NCI-H1930 (cell line): ENCODE measurements at regions not wholly inside any gene's neighbourhood (a gene's known extent, or its start where the extent isn't known, plus 50 kb on each side); places are given as distances from the start of the nearest gene placed in this dataset.
A peak's percentile ranks its signal among the peaks of the same experiment; 100 is the strongest.

Experiments used
- DNase-seq, 2 experiments: peaks; one replicate each; lab custom pipeline; 2025; lab: John Stamatoyannopoulos, UW

DNA sequence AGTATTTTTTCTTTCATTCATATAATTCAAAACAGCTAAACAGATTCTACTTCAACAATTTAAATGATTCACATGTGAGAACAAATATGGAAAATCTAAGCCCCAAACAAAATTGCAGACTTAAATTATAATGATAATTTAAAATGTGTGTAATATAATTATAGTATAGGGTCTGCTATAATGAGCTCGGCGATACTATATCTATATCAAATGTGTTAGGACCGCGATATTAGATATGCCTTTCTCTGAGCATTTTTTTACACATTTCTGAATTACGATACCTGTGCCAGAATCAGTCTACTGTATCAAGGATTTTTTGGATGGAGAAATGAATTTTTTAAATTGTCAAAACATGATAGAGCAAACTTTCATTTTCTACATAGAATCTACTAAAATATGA, 808.8 kb upstream of the POU3F3 start:
- DNase-seq, result no peak

DNA sequence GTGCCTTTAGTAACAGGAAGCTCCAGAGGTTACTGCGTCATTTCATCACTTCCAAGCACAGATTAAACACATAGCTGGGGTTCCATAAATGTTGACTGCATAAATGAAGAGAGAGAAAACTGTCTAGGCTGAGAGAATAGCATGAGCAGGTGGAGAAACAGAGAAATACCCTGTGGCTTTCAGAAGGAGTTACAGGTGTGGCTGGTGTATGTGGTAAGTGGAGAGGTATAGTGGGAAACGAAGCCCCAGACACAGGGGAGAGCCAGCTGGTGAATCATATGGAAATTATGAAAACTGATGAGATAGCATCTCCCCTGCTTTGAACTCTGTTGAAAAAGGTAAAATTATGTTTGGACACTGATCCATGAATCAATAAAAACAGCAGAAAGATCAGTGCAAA, 807.4 kb upstream of the POU3F3 start:
- DNase-seq, result peak in 1 of 2 experiments; percentile 52

GRCh38 chr2:104047516-104047915, 806.4 kb upstream of the POU3F3 start:
- DNase-seq, result no peak

GRCh38 chr2:104049438-104049837, 804.5 kb upstream of the POU3F3 start:
- no peak for DNase-seq

DNA sequence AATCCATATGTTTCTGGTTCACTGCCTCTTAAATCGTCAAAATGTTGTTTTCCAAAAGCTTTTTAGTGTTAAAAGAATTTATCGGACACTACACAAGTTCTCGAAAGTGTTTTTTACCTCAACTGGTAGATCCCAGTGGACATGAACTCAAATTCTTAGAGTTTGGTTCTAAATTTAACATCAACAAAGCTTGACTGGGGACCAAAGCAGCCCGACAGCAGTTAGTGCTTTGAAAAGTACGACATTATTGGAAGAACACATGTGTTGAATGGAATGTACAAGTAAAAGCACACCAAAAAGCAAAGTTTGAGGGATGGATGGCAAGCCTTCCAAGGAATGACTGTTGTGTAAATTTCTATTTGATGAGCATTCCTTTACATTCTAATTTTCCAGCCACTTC, 803.9 kb upstream of the POU3F3 start:
- DNase-seq, result no peak

DNA sequence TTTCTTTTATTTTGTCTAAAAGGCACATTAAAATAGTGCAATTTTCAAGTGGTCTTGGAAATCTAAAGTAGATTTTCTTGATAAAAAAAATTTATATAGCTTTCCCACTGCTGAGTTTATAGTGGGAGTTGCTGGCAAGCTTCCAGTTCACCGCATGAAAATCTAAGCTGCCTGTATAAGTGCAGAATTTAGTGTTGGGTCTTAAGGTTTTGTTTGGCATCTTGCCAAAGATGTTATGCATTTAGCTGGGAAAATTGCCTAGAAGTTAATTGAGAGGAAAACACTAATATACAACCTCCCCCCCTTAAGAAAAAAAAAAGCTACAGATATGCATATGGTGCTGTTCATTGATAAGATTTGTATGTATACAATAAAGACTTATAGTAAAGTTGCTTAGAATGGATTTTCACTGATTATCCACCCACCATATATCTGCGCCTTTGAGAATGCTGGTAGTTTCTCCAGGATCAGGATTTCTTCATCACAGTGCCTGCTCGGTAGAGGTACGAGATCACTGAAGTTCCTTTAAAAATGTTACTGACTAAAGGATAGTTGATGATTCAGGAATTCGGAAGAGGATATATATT, 803.2 kb upstream of the POU3F3 start:
- DNase-seq, result no peak

DNA sequence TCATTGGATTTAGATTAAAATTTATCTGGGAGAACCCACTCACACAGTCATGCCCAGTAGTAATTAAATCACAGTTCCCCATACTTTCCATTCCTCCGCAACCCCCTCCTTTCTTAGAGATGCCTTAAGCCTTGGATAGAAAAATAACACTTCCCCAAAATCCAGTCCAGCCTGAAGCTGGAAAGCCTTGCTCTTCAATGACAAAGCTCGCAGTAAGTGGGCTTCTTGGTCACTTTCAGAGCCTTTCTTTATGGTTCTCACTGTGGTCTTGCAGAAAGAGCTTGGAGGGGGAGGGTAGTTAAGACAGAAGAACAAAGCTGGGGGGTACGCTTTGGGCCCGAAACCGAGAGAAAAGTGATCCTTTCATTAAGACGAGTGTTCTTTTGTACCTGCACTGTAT, 802.1 kb upstream of the POU3F3 start:
- no peak for DNase-seq

GRCh38 chr2:104052356-104052755, 801.6 kb upstream of the POU3F3 start:
- DNase-seq, result no peak

DNA sequence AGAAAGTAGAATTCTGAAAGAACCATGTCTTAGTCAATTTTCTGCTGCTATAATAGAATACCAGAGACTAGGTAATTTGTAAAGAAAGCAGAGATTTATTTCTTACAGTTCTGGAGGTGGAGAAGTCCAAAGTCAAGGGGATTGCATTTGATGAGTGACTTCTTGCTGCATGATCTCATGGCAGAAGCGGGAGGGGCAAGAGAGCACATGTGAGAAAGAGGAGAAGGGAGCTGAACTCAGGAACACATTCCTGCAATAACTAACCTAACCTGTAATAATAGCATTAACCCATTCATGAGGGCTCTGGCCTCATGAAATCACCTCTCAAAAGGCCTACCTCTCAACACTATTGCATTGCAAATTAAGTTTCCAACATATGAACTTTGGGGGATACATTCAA, 797.5 kb upstream of the POU3F3 start:
- DNase-seq, result no peak

DNA sequence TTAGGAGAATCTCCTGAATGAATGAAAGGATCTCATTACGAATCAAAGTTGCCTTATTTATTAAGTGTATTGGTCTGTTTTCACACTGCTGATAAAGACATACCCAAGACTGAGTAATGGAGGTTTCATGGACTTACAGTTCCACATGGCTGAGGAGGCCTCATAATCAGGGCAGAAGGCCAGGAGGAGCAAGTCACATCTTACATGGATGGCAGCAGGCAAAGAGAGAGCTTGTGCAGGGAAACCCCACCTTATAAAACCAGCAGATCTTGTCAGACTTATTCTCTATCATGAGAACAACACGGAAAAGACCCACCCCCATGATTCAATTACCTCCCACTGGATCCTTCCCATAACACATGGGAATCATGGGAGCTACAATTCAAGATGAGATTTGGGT, 785.2 kb upstream of the POU3F3 start:
- DNase-seq, result no peak

DNA sequence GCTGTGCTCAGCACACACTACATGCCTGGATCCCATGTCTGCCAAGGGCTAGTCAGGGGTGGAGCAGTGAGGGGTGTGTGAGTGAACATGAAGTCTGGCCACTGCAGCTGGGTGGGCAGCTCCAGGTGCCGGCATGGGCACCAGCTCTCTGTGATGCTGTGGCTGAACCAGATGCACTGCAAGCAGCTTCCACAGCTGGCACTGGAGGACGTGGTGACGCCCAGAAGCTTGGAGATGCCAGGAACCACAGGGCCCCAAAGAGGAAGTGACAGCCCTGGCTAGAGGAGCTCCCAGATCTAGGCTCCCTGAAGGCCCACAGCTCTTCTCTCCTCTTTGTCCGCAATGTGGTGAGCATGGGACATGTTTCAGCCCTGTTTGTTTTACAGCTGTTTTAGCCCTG, 776.3 kb upstream of the POU3F3 start:
- no peak for DNase-seq

- no peak for DNase-seq
Measured at GRCh38 chr2:104078431-104079157, 775.3 kb upstream of the POU3F3 start.

DNA sequence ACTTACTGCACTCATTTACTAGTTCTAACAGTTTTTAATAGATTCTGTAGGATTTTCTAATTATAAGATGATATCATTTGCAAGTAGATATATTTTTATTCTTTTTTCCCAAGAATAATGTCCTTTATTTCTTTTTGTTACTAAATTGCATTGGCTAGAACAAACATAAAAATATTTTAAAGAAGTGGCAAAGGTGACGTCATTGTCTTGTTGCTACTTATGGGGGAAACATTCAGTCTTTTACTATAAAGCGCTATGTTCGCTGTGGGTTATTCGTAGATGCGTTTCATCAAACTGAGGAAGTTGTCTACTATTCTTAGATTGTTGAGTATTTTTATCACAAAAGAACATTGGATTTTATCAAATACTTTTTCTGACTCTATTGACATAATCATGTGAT, 765.2 kb upstream of the POU3F3 start:
- DNase-seq, result no peak

GRCh38 chr2:104090407-104090806, 763.5 kb upstream of the POU3F3 start:
- DNase-seq, result no peak

GRCh38 chr2:104091894-104092293, 762.0 kb upstream of the POU3F3 start:
- DNase-seq, result no peak

DNA sequence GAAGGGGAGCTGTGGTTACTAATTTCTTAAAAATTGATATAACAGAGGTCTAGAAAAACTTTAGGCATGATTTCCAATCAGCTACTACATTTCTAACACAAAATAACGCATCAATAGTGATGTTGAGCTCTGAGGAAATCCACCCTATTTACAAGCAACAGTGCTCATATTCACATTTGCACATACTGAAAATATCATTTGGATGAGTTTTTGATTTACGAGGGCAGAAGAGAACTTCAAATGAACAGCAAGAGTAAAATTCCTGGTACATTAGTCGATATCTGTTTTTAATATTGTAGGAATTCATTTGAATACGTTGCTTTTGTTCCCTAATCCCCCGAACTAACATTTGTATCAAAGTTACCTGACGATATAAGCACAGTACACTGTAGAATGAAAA, 761.0 kb upstream of the POU3F3 start:
- DNase-seq, result no peak

GRCh38 chr2:104102615-104103014, 751.3 kb upstream of the POU3F3 start:
- DNase-seq, result no peak

GRCh38 chr2:104109356-104109755, 744.6 kb upstream of the POU3F3 start:
- DNase-seq, result no peak

DNA sequence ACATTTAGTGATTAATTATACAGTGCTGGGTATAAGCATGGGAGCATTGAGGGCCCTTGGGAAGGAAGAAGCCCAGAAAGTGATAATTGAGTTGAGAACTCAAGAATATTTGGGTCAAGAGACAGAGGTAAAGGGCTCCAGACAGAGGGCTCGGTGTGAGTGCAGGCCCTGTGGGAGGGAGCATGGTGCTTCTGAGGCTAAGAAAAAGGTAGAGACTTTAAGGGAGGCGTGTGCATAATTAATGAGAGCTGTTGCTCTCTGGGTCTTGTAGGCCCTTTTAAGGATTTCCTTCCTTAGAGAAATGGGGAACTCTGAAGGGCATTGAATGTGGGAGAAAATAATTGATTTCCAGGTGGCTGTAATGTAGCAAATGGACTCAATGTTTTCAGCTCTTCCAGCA, 735.0 kb upstream of the POU3F3 start:
- DNase-seq, result no peak

GRCh38 chr2:104120171-104120570, 733.7 kb upstream of the POU3F3 start:
- no peak for DNase-seq

GRCh38 chr2:104125096-104125495, 728.8 kb upstream of the POU3F3 start:
- no peak for DNase-seq

- DNase-seq, result no peak
Measured at GRCh38 chr2:104127049-104127770, 726.7 kb upstream of the POU3F3 start.

- no peak for DNase-seq
Measured at GRCh38 chr2:104140361-104140760, 713.6 kb upstream of the POU3F3 start.
